OCI-LY1 (cell line): ENCODE measurements at regions not wholly inside any gene's neighbourhood (a gene's known extent, or its start where the extent isn't known, plus 50 kb on each side); places are given as distances from the start of the nearest gene placed in this dataset.

Source experiments
- H2AFZ ChIP-seq: fragments of 200-600 bp; sonication (generic), shearing (Covaris generic); 2 replicates; pipeline ENCODE4 v1.6.0; 2014; ENCODE audit warnings: antibody characterized with exemption, mild to moderate bottlenecking, low read length
- H3F3A ChIP-seq: fragments of 200-600 bp; sonication (generic), shearing (Covaris generic); 2 replicates; pipeline ENCODE4 v1.6.0; 2014; ENCODE audit warnings: mild to moderate bottlenecking, antibody characterized with exemption, low read length, moderate library complexity; ENCODE audit not compliant: insufficient read depth
- H3K27ac ChIP-seq: fragments of 200-600 bp; sonication (generic); 2 replicates; pipeline ENCODE4 v1.5.1; 2014; ENCODE audit warnings: low read length, mixed run types, mild to moderate bottlenecking, low read depth; ENCODE audit not compliant: poor library complexity, severe bottlenecking
- H3K27me3 ChIP-seq: fragments of 200-600 bp; sonication (generic); 2 replicates; pipeline ENCODE4 v1.6.0; 2014; ENCODE audit warnings: antibody characterized with exemption, mild to moderate bottlenecking, low read length, moderate library complexity; ENCODE audit not compliant: insufficient read depth
- H3K36me3 ChIP-seq: fragments of 200-600 bp; sonication (generic); 2 replicates; pipeline ENCODE4 v1.6.1; 2014; ENCODE audit warnings: mild to moderate bottlenecking, antibody characterized with exemption, low read length, moderate library complexity, mixed read lengths; ENCODE audit not compliant: insufficient read depth
- H3K4me1 ChIP-seq: fragments of 200-600 bp; sonication (generic); 2 replicates; pipeline ENCODE4 v1.5.1; 2014; ENCODE audit warnings: mild to moderate bottlenecking, low read length, moderate library complexity; ENCODE audit not compliant: insufficient read depth, severe bottlenecking
- H3K4me2 ChIP-seq: fragments of 200-600 bp; sonication (generic), shearing (Covaris generic); 2 replicates; pipeline ENCODE4 v1.6.1; 2014; ENCODE audit warnings: low read length
- H3K4me3 ChIP-seq: fragments of 200-600 bp; sonication (generic); 2 replicates; pipeline ENCODE4 v1.5.1; 2014; ENCODE audit warnings: low read length, low read depth, mild to moderate bottlenecking, mixed read lengths; ENCODE audit not compliant: poor library complexity, severe bottlenecking
- H3K79me2 ChIP-seq: fragments of 200-600 bp; shearing (Covaris generic); 2 replicates; pipeline ENCODE4 v1.6.1; 2016; ENCODE audit warnings: mixed run types, low read length, mixed read lengths; ENCODE audit not compliant: insufficient read depth
- H3K9ac ChIP-seq: fragments of 200-600 bp; sonication (generic), shearing (Covaris generic); 2 replicates; pipeline ENCODE4 v1.6.1; 2014; ENCODE audit warnings: mild to moderate bottlenecking, low read length, mixed read lengths
- H3K9me2 ChIP-seq: fragments of 200-600 bp; sonication (generic), shearing (Covaris generic); 2 replicates; pipeline ENCODE4 v1.6.1; 2014; ENCODE audit warnings: low read depth, mild to moderate bottlenecking, low read length, mixed read lengths
- H3K9me3 ChIP-seq: fragments of 200-600 bp; shearing (Covaris generic); 2 replicates; pipeline ENCODE4 v1.6.1; 2014; ENCODE audit warnings: low read length, mixed read lengths
- H4K20me1 ChIP-seq: fragments of 200-600 bp; sonication (generic), shearing (Covaris generic); 2 replicates; pipeline ENCODE4 v1.6.0; 2016; ENCODE audit warnings: mild to moderate bottlenecking, low read length; ENCODE audit not compliant: insufficient read depth
- CTCF ChIP-seq: fragments of 200-600 bp; sonication (generic), shearing (Covaris generic); IDR thresholded peaks from 2 replicates; pipeline ENCODE4 v1.5.1; 2017; ENCODE audit warnings: mild to moderate bottlenecking, antibody characterized with exemption, low read length, moderate library complexity, mixed read lengths
- EZH2 ChIP-seq: fragments of 200-600 bp; sonication (generic), shearing (Covaris generic); IDR thresholded peaks from 2 replicates; pipeline ENCODE4 v1.8.0; 2017; ENCODE audit warnings: borderline replicate concordance, mixed run types, mild to moderate bottlenecking, antibody characterized with exemption, low read length, moderate library complexity, mixed read lengths

- no peaks in the 10 kb centered on the region for H4K20me1 ChIP-seq
- no peak overlapping the region for H3K4me2 ChIP-seq
- no peak overlapping the region for H3K27ac ChIP-seq
- no peak overlapping the region for H3K9ac ChIP-seq
- H3K9me3 ChIP-seq = no peaks in the 10 kb centered on the region
- H3K36me3 ChIP-seq = no peaks in the 10 kb centered on the region
- no peaks in the 10 kb centered on the region for H3K4me1 ChIP-seq
- H2AFZ ChIP-seq = no peak overlapping the region
- no peak overlapping the region for H3K4me3 ChIP-seq
- no peaks in the 10 kb centered on the region; the same call in 1 of the 2 replicates for H3K27me3 ChIP-seq
- no peaks in the 10 kb centered on the region for H3K79me2 ChIP-seq
- H3F3A ChIP-seq = no peaks in the 10 kb centered on the region
- no peaks in the 10 kb centered on the region for H3K9me2 ChIP-seq
- TF ChIP-seq EZH2 (no peak), CTCF (no peak)
These were observed 458.5 kb downstream of the BRD1 start for GRCh38 chr22:49368976-49369725.

GRCh38 chr22:49368221-49368975 is 459.3 kb downstream of the BRD1 start:
- no peaks in the 10 kb centered on the region for H4K20me1 ChIP-seq
- H3K9ac ChIP-seq = no peak overlapping the region
- no peaks in the 10 kb centered on the region; the same call in 1 of the 2 replicates for H3K27me3 ChIP-seq
- H2AFZ ChIP-seq = no peak overlapping the region
- H3K9me2 ChIP-seq = no peaks in the 10 kb centered on the region
- no peaks in the 10 kb centered on the region for H3K9me3 ChIP-seq
- H3F3A ChIP-seq = no peaks in the 10 kb centered on the region
- no peak overlapping the region for H3K27ac ChIP-seq
- no peaks in the 10 kb centered on the region for H3K79me2 ChIP-seq
- no peak overlapping the region for H3K4me3 ChIP-seq
- H3K4me2 ChIP-seq = no peak overlapping the region
- H3K4me1 ChIP-seq = no peaks in the 10 kb centered on the region
- H3K36me3 ChIP-seq = no peaks in the 10 kb centered on the region
- no peak for TF ChIP-seq CTCF
- TF ChIP-seq EZH2 = no peak

GRCh38 chr22:49367041-49367697 is 460.5 kb downstream of the BRD1 start:
- Histone ChIP-seq H3K9ac (no peak overlapping the region), H3K36me3 (no peaks in the 10 kb centered on the region), H3F3A (no peaks in the 10 kb centered on the region), H3K4me2 (no peak overlapping the region), H3K9me2 (no peaks in the 10 kb centered on the region), H3K27ac (no peak overlapping the region), H3K4me3 (no peak overlapping the region), H3K4me1 (no peaks in the 10 kb centered on the region), H4K20me1 (no peaks in the 10 kb centered on the region), H3K9me3 (no peaks in the 10 kb centered on the region), H3K27me3 (no peaks in the 10 kb centered on the region; the same call in 1 of the 2 replicates), H3K79me2 (no peaks in the 10 kb centered on the region), H2AFZ (no peak overlapping the region)
- TF ChIP-seq EZH2 (no peak), CTCF (no peak)
